Neural cell (in vitro differentiated cells): ENCODE measurements at regions not wholly inside any gene's neighbourhood (a gene's known extent, or its start where the extent isn't known, plus 50 kb on each side); places are given as distances from the start of the nearest gene placed in this dataset.
"Not testable (repeated sequence)": the region's sequence is repeated elsewhere in the genome, so short reads cannot be mapped to it uniquely, and the experiment has no call there.

ENCODE experiments used
- H2AFZ ChIP-seq: fragments of 200-600, 300-800 bp; sonication (generic), shearing (Covaris generic); 2 replicates; pipeline ENCODE4 v1.6.0; 2014; ENCODE audit warnings: low read depth, mild to moderate bottlenecking, antibody characterized with exemption, low read length, moderate library complexity
- H3F3A ChIP-seq: fragments of 200-600 bp; shearing (Covaris generic); 2 replicates; pipeline ENCODE4 v1.6.1; 2016; ENCODE audit warnings: mild to moderate bottlenecking, moderate library complexity, mixed read lengths, antibody characterized with exemption, low read length; ENCODE audit not compliant: insufficient read depth, poor library complexity, severe bottlenecking
- H3K27ac ChIP-seq: fragments of 200-600, 300-800 bp; sonication (generic), shearing (Covaris generic); 2 replicates; pipeline ENCODE4 v1.5.1; 2014; ENCODE audit warnings: mild to moderate bottlenecking, low read length, moderate library complexity
- H3K27me3 ChIP-seq: fragments of 300-800, 200-600 bp; sonication (generic), shearing (Covaris generic); 2 replicates; pipeline ENCODE4 v1.6.0; 2014; ENCODE audit warnings: mild to moderate bottlenecking, low read depth, low read length, moderate library complexity; ENCODE audit not compliant: insufficient read depth
- H3K36me3 ChIP-seq: fragments of 300-800, 200-600 bp; sonication (generic), shearing (Covaris generic); 2 replicates; pipeline ENCODE4 v1.5.1; 2014; ENCODE audit warnings: mild to moderate bottlenecking, antibody characterized with exemption, low read length, moderate library complexity; ENCODE audit not compliant: insufficient read depth
- H3K4me2 ChIP-seq: fragments of 300-800, 200-600 bp; sonication (generic), shearing (Covaris generic); 2 replicates; pipeline ENCODE4 v1.6.0; 2014; ENCODE audit warnings: mild to moderate bottlenecking, low read length
- H3K4me3 ChIP-seq: fragments of 300-800, 200-600 bp; sonication (generic), shearing (Covaris generic); 2 replicates; pipeline ENCODE4 v1.5.1; 2014; ENCODE audit warnings: mild to moderate bottlenecking, low read length, moderate library complexity
- H3K79me2 ChIP-seq: fragments of 200-600 bp; shearing (Covaris generic); replicated peaks from 2 replicates; pipeline ENCODE4 v1.6.0; 2014; ENCODE audit warnings: mild to moderate bottlenecking, low read length, moderate library complexity; ENCODE audit not compliant: insufficient read depth
- H3K9ac ChIP-seq: fragments of 300-800, 200-600 bp; sonication (generic), shearing (Covaris generic); 2 replicates; pipeline ENCODE4 v1.6.1; 2016; ENCODE audit warnings: mild to moderate bottlenecking, low read length, mixed read lengths
- H3K9me2 ChIP-seq: fragments of 200-600 bp; shearing (Covaris generic); 2 replicates; pipeline ENCODE4 v1.6.1; 2016; ENCODE audit warnings: mild to moderate bottlenecking, low read length, mixed read lengths; ENCODE audit not compliant: insufficient read depth
- H3K9me3 ChIP-seq: fragments of 200-600, 300-800 bp; sonication (generic), shearing (Covaris generic); 2 replicates; pipeline ENCODE4 v1.6.1; 2016; ENCODE audit warnings: mild to moderate bottlenecking, mixed run types, low read length, moderate library complexity, mixed read lengths
- H4K20me1 ChIP-seq: fragments of 200-600 bp; shearing (Covaris generic); 2 replicates; pipeline ENCODE4 v1.6.1; 2016; ENCODE audit warnings: mild to moderate bottlenecking, mixed run types; ENCODE audit not compliant: insufficient read depth
- EP300 ChIP-seq: fragments of 450-650 bp; conservative IDR thresholded peaks from 2 replicates; pipeline ENCODE4 v1.6.1; 2014; ENCODE audit warnings: antibody characterized with exemption, mild to moderate bottlenecking, moderate library complexity; ENCODE audit not compliant: poor library complexity, severe bottlenecking
- EZH2 ChIP-seq: fragments of 200-600, 300-800 bp; shearing (Covaris generic), sonication (generic); IDR thresholded peaks from 2 replicates; pipeline ENCODE4 v1.6.1; 2014; ENCODE audit warnings: antibody characterized with exemption, low read length, borderline replicate concordance, mild to moderate bottlenecking; ENCODE audit not compliant: insufficient read depth, poor library complexity, severe bottlenecking
- POLR2AphosphoS5 ChIP-seq: IDR thresholded peaks from 2 replicates; pipeline ENCODE4 v1.6.1; 2012
- RAD21 ChIP-seq: fragments of 450-650 bp; conservative IDR thresholded peaks from 2 replicates; pipeline ENCODE4 v1.6.1; 2014; ENCODE audit warnings: antibody characterized with exemption, mild to moderate bottlenecking, moderate library complexity
- REST ChIP-seq: IDR thresholded peaks from 2 replicates; pipeline ENCODE4 v1.6.1; 2012; ENCODE audit warnings: borderline replicate concordance
- SMC3 ChIP-seq: fragments of 450-650 bp; conservative IDR thresholded peaks from 2 replicates; pipeline ENCODE4 v1.6.1; 2014; ENCODE audit warnings: antibody characterized with exemption, mild to moderate bottlenecking, moderate library complexity; ENCODE audit not compliant: poor library complexity
- TAF1 ChIP-seq: IDR thresholded peaks from 2 replicates; pipeline ENCODE4 v1.6.1; 2012; ENCODE audit warnings: low read depth
- TF ChIP-seq, protein P1 (sequence below): fragments of 450-650 bp; IDR thresholded peaks from 2 replicates; pipeline ENCODE4 v1.5.1; 2014; ENCODE audit warnings: antibody characterized with exemption, mild to moderate bottlenecking, moderate library complexity; ENCODE audit not compliant: poor library complexity, severe bottlenecking

GRCh38 chr2:103196802-103197201 lies 435.0 kb downstream of the TMEM182 start:
- no peaks in the 10 kb centered on the region for H3K27me3 ChIP-seq
- H3K9me3 ChIP-seq, result no peaks in the 10 kb centered on the region
- no peak overlapping the region for H3K9ac ChIP-seq
- H3K9me2 ChIP-seq, result no peaks in the 10 kb centered on the region
- H3K4me2 ChIP-seq, result no peak overlapping the region
- no peaks in the 10 kb centered on the region for H3F3A ChIP-seq
- no peak overlapping the region for H3K4me3 ChIP-seq
- no peaks in the 10 kb centered on the region for H3K36me3 ChIP-seq
- no peaks in the 10 kb centered on the region for H3K79me2 ChIP-seq
- TF ChIP-seq, protein P1, sequence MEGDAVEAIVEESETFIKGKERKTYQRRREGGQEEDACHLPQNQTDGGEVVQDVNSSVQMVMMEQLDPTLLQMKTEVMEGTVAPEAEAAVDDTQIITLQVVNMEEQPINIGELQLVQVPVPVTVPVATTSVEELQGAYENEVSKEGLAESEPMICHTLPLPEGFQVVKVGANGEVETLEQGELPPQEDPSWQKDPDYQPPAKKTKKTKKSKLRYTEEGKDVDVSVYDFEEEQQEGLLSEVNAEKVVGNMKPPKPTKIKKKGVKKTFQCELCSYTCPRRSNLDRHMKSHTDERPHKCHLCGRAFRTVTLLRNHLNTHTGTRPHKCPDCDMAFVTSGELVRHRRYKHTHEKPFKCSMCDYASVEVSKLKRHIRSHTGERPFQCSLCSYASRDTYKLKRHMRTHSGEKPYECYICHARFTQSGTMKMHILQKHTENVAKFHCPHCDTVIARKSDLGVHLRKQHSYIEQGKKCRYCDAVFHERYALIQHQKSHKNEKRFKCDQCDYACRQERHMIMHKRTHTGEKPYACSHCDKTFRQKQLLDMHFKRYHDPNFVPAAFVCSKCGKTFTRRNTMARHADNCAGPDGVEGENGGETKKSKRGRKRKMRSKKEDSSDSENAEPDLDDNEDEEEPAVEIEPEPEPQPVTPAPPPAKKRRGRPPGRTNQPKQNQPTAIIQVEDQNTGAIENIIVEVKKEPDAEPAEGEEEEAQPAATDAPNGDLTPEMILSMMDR, result no peak
- TF ChIP-seq POLR2AphosphoS5, result peak; percentile 57
- TF ChIP-seq REST, result peak; percentile 29
- no peak for TF ChIP-seq TAF1
- peak; percentile 74 for TF ChIP-seq EP300
- TF ChIP-seq SMC3, result no peak
- H3K27ac ChIP-seq, result no peak overlapping the region
- H2AFZ ChIP-seq, result no peak overlapping the region
- no peaks in the 10 kb centered on the region for H4K20me1 ChIP-seq

GRCh38 chr2:103200774-103201173 lies 438.9 kb downstream of the TMEM182 start:
- H3K27me3 ChIP-seq, H3K9me3 ChIP-seq, H2AFZ ChIP-seq, H3K4me2 ChIP-seq, H4K20me1 ChIP-seq, H3F3A ChIP-seq, H3K79me2 ChIP-seq, H3K36me3 ChIP-seq, H3K4me3 ChIP-seq, H3K9me2 ChIP-seq, H3K27ac ChIP-seq, H3K9ac ChIP-seq: not testable (repeated sequence)

- no peak overlapping the region for H2AFZ ChIP-seq
- no peaks in the 10 kb centered on the region for H3K9me3 ChIP-seq
- H3K27ac ChIP-seq, result no peak overlapping the region
- TF ChIP-seq RAD21, result no peak
- TF ChIP-seq SMC3, result no peak
- no peak for TF ChIP-seq POLR2AphosphoS5
- TF ChIP-seq EZH2, result no peak
- TF ChIP-seq, protein P1, result no peak
- no peak for TF ChIP-seq REST
- no peaks in the 10 kb centered on the region for H3K79me2 ChIP-seq
- no peaks in the 10 kb centered on the region for H4K20me1 ChIP-seq
- H3K4me2 ChIP-seq, result no peak overlapping the region
- no peak overlapping the region for H3K9ac ChIP-seq
- H3K36me3 ChIP-seq, result no peaks in the 10 kb centered on the region
- no peak overlapping the region for H3K4me3 ChIP-seq
- H3F3A ChIP-seq, result no peaks in the 10 kb centered on the region
- H3K27me3 ChIP-seq, result no peaks in the 10 kb centered on the region
- H3K9me2 ChIP-seq, result no peaks in the 10 kb centered on the region
Measured at GRCh38 chr2:103208916-103209315, 447.1 kb downstream of the TMEM182 start.
